GM18907 (cell line): ENCODE measurements at regions not wholly inside any gene's neighbourhood (a gene's known extent, or its start where the extent isn't known, plus 50 kb on each side); places are given as distances from the start of the nearest gene placed in this dataset.

ENCODE experiments used
- ATAC-seq: cut with Tn5 transposase; IDR thresholded peaks from one replicate; pipeline ENCODE4 v1.9.1; 2021; ENCODE audit warnings: mild to moderate bottlenecking, moderate library complexity; ENCODE audit not compliant: unreplicated experiment

DNA sequence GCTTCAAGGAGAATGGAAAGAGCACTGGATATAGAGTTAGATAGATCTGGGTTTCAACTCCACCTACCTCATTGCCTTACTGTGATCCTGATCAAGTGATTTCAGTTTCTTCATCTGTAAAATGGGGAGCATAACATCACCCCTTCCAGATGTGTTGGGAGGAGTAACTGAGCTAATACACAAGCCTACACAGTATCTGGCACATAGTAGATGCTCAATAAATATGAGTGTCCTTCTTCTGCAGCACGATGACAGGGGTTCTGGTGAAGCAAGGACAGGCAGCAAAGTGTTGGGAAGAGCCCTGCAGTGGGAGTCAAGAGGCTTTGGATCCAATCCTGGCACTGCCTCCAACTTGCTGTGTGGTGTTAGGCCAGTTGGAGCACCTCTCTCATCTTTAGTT lies 270.0 kb downstream of the UACA start:
- ATAC-seq: no peak

DNA sequence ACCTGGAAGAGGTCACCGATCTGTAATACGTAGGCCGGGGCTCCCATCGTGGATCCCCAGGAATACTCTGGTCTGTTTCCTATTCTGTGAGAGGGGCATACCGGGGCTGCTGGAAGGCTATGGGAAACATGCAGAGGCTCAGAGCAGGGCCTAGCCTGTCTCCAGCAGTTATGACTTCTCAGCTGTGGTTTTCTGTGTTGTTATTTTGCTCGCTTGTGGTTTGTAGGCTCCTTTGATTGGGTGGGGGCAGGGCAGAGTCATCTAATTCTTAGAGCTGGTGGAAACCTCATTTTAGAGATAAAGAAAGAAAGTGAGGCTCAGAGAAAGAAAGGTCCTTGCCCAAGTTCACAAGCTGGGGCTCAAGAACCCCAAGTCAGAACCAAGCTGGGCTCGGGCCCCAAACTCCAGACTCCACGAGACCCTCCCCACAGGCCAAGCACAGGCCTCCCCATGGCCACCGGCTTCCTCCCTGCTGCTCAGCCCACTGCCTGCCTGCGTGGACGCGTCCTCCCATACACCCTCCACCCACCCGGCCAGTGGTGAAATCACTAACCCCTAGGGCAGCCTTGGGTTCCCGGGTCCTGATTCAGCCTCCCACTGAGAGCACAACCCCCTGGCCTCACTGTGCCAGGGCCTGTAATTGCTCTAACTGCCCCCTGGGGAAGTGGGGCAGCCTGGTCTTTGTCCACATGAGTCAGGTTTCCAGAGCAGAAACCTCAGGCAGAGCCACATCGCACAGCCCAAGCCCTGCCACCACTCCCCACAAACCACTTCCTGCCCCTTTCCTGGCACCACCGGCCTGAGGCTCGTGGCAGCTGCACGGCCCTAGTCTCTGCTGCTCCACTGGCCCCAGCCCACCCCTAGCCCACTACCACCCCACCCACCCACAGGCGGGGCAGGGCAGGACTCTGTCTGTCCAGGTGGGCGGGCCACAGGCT lies 270.8 kb downstream of the UACA start:
- ATAC-seq: peak; percentile 58

DNA sequence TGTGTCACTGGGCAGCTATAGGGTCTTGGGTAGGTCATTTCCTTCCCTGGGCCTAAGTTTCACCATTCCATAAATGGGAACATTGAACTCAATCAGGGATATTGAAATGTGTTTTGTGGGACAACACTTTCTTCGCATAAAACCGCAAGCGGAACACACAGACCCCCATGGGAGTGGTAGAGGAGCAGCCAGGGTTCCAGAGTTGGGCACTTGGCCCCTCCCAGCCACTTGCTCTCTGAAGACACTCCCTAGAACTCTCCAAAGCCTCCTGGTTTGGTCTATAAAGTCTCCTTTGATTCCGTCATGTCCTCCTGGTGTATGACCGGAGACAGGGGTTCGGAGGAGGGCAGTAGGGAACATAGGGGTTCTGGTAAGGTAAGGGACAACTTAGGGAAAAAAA lies 271.7 kb downstream of the UACA start:
- ATAC-seq: no peak

DNA sequence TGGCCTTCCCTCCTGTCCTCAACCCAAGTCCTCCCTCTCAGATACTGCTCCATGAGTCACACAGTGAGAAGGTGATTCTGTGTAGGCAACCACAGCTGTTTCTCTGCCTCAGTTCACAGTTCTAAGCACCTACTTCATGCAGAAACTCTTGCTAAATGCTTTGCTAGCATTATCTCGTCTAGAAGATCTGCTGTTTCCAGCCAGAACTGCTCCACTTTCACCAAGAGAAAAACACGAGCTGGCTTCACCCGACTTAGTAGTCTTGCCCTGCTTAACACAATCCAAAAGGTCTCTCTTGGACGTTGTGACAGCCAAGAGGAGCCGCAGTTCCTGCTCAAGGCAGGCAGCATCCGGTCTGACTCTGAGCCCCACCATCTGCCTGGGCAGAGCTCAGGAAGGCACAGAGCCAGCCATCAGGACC lies 272.1 kb downstream of the UACA start:
- ATAC-seq: no peak

DNA sequence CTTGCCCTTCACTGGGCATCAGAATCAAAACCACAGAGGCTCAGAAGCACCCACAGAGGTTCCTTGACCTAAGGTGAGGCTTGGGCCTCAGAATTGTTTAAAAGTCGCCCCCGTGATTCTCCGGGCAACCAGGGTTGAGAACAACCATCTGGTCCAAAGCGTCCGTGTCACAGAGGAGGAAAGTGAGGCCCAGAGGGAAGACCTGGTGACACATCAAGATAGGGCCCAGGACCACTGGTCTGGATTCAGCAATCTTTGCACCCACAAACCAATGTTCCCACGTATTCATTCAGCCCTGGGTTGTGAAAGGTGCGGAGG lies 272.6 kb downstream of the UACA start:
- ATAC-seq: no peak

DNA sequence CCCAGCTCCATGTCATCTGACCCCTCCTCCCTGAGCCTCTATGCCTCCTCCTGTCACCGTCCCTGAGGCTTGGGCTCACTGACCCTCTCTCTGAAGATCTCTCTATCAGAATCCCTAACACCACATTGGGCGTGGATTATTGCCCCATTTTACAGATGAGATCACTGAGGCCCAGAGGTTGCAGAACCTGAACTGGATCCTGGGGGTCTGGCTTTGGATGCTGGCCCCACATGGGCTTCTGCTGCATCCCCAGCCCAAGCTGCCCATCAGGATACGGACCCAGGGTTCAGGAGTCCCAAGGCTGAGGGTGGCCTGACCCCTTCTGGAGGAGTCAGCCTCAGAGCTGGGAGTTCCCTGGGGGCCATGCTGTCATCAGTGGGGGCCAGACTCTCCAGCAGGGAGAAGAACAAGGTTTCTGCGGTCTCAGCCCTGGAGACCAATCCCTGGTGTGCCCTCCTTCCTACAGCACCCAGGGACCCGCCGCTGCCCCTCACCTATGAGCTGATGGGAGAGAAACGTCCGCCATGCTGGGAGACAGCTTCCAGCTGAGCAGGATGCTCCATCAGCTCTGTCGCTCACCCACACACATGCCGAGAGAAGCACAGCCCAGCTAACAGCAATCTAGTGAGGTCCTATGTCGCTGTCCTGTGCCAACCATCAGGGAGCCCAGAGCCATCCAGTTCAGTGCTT lies 273.1 kb downstream of the UACA start:
- ATAC-seq: no peak

DNA sequence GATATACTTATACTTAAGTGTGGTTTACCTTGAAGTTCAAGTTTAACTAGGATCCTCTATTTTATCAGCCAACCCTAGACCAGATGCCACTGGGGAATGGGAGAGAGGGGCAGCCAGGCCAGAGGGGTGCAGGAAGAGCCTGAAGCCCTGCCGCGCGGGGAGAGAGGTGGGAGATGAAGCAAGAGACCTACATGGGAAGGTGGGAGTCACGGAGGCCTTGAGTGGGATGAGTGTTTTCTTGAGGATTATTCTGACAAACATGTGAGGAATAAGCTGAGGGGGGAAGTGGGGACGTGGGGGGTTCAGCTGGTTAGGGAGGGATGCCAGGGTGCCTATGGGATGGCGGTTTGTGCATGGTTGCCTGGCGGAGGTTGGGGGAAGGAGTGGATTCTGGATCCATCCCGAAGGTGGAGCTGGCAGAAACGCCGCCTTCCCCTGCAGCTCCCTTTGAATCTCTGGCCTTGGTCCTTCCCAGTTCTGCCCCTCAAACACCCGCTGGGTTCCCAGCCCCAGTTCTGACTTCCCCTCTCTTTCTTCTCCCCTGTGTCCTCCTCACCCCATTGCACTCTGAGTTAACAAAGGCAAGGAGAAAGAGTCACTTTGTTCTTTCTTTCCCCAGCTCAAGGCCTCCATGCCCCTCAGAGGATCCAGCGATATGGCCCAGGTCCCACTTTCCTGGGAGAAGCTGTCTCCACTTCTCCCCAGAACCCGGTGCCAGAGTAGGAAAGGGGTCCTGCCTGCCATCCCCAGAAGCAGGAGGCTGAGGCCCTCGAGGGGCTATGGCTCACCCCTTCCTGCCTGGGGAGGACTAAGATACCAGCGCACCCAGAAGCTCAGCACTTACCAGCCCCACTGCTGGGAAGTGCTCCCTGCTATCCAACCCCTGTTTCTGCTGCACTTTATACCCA lies 274.2 kb downstream of the UACA start:
- ATAC-seq: no peak

DNA sequence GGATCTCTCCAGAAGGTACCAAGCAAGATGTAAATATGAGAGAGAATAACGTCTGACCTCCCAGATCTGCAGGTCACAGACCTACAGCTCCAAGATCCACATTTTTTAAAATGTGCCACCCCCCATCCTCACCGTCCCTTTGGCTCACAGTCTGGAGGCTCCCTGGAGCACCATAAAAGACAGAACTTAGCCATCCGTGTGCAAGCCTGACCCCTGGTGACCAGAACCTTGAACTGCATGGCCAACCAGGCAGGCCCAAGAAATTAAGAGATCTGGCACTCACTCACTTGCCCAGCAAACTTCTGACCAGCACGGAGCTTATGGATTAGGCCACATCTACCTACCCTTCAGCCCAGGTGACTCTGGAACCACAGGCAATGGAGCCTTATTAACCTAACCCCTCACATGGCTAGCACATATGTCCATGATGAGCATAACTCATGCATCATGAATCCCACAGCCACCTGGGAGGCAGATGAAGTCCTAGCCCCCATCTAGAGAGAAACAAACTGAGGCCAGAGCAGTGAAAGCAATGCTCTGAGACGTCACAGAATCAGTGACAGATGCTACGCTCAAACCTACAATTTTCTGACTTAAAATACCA lies 275.3 kb downstream of the UACA start:
- ATAC-seq: no peak

DNA sequence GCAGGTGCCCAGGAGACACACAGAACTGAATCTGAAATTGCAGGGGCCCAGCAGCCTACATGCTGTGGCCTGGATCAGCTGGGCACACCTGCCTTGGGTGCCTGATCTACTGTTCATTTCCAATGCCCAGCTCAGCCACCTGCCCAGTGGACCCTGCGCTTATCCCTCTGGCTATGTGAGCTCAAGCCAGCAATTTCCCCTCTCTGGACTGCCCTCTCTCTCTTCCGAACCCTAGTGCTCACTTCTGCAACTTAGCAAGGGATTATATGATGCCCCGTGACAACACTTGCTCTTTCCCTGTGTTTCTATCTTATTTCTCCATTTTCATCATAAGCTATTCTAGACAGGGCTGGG lies 276.0 kb downstream of the UACA start:
- peak; percentile 3 for ATAC-seq

DNA sequence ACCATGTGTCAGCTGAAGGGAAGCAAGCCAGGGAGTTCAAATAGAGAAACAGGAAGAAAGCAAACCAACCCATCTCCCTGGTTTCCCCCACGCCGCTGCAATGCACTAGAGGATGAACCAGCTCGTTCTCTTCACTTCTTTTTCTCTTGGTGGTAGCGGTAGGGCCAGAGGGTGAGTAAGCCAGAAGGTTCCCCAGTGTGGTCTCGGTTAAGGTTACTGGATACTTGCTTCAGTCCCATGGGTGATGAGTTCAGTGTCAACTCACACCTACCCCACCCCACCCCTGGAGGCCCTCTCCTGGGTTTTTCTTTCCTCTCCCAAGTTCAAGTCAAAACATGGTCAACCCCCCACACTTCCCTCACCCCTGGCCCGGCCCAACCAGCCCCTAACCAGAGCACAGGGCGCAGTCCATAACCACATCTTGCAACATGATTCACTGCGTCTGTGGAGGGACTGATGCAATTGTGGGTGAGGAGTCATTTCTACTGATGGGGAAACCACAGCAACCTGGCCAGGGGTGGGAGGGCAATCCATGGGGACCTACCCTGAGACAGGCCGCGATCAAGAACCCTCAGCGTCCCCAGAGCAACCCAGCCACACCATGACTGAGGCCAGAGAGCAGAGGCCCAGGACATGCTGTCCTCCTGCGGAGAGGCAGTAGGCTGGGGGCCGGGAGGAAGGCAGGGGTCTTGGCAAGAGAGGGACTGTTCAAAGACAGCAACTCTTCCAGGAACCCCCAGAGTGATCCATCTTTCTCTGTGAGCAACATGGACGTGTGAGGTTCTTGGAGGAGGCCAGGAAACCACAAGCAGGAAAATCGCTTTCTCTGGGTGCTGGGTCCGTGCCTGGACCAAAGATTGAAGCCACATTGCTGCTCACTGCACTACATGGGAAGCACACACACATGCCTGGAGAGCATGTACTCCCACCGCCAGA lies 276.6 kb downstream of the UACA start:
- peak; percentile 69 for ATAC-seq

DNA sequence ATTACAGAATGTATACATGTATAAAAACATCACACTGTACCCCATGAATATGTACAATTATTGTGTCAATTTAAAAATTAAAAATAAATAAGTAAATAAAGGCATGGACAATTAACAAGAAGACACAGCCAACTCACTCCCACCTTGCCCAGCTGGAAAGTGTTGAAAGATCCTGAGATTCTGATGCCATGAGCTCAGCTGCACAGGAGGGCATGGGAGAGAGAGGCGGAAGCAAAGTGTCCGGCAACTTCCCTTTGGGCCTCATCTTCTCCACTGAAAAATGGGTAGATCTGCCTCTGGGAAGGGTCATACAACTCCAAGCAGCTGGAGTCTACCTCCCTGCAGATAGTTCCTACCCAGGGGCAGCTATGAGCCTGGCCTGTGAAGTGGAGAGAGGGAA lies 277.3 kb downstream of the UACA start:
- no peak for ATAC-seq

DNA sequence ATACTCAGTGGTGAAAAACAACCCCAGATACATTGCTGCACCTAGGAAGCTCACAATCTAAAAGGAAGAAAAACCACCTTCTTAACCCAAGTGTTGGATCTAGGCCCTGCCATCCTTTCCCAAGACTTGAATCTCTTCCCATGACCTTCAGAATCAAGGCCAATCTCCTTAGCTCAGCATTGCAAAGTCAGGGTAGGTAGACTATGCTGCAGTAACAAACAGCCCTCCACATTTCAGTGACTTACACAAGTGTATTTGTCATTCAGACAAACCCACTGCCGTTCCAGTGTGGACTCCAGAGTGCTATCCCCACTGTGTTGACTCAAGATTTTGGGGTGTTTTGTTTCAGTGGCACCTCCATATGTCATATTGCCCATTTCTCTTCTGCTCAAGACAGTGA lies 278.4 kb downstream of the UACA start:
- ATAC-seq: no peak

DNA sequence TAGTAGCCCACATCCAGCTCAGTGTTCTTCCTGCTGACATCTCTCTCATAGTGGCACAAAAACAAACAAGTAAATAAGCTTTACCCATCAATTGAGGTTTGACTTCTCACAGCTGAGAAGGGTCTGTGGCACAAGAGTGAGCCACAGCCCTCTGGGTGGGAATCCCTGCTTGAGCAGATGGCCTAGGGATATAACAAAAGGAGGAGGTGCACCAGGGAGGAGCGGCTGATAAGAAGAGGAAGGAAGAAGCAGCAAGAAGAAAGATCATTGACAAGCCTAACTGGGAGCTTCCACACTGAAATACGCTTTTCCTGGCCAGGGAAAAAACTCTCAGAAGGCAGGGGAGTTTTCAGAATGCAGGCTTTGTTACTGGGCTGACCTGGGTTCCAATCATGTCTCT lies 279.8 kb downstream of the UACA start:
- ATAC-seq: no peak

DNA sequence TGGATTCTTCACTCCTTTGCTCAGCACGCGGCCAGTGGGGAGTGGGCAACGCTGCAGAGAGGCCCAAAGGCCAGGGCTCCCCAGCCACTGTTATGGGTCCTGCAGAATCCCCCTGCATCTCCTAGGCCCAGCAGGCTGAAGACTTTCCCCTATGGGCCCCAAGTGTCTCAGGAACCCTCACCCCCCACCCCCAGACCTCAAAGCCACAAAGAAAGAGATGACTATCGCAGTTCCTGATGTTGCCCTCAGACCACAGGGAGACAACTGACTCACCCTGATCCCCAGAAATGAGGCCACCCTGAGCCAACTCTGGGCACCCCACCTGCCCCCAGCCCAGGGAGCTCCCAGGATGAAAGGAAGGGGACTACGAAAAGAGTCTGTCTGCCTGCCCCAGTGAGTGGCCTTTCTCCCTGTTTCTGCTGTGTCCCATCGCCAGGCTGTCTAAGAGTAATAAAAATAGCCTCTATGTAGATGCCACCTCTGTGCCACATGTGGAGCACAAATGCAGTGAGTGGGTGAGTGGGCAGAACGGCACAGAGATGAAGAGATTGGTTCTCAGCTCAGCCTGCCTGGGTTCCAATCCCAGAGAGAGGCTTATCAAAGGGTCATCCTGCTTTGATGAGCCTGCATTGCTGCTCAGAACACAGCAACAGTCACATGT lies 283.0 kb downstream of the UACA start:
- ATAC-seq: peak; percentile 36

DNA sequence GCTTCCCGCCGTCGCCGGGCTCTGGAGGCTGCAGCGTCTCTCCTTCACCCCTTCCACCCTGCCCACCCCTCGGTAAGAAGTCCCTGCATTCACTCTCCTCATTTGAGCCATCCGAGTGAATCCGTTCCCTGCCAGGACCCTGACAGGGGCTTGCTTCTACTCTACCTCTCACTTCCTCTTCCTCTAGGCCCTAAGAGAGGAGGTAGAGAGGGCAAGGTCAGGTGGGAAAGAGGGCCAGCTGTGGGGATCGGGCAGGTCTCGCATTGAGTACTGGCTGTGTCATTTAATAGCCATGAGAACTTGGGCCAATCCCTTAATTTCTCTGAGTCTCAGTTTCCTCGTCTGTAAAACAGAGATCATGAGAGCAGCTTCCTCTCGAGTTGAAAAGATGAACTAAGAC lies 283.6 kb downstream of the UACA start:
- ATAC-seq: peak; percentile 45

DNA sequence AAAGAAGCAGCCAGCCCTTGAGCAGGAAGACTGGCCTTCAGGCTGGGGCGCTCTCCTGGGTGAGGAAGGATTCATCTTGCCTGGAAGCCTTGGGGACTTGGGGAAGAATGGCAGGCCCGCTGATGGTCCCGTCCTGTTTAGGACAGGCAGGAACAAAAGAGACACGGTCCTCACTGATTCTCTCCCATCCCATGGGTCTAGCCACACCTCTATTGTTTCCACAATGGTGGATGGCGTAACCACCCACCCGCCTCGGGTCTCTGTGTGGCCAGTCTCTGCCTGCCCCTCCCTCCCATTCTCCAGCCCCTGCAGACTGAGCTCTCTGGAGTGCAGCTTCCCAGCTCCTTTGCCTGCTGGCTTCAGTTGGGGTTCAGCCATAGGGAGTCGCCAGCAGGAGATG lies 284.3 kb downstream of the UACA start:
- no peak for ATAC-seq

DNA sequence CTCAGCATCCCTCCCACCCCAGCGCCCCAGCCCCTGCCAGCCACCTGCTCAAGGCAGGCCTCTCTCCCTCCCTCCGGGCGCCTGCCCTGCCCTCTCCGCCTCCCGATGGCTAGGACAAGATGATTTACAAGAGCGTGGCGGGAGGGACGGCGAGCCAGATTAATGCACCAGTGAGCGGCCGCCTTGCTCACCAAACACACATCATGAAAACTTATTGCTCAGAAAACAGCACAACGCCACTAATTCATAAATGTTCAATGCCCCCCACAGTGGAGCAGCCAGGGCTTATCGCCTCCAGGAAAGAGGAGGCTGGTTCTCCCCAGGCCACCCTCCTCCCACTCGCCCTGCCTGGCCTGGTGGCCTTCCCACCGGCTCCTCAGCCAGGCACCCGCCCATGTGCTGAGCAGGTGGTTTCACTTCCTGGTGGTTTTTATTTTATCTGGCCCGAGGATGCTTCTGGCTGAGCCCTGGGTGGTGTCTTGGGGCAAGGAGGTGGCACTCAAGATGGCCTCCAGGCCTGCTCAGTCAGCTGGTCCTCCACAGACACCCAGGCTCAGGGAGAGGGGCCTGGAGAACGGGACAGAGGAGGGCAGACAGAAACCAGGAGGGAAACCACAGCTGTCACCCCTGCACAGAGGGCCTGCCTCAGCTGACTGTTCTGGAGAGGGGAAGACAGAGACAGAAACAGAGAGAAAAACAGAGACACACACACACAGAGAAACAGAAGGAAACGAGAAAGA lies 284.9 kb downstream of the UACA start:
- ATAC-seq: peak; percentile 45

DNA sequence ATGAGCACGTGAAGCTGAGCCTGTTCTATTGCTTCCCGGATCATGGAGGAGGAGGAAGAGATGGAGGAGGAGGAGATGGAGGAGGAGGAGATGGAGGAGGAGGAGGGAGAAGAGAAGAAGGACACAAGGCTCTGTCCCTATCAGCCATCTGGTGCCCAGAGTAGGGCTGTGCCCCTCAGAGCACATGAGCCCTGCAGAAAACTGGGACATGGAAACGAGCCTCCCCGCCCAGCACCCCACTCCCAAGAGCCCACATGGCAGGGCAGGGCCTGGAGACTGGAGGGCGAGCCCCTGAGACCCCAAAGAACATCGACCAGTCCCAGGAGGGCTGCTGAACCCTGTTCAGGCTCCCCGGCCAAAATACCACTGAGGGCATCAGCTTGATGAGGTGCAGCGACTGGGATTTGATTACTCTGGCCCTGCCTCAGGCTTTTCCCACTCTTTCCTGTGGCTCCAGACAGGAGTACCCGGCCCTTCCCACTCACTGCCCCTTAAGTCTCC lies 285.6 kb downstream of the UACA start:
- no peak for ATAC-seq

DNA sequence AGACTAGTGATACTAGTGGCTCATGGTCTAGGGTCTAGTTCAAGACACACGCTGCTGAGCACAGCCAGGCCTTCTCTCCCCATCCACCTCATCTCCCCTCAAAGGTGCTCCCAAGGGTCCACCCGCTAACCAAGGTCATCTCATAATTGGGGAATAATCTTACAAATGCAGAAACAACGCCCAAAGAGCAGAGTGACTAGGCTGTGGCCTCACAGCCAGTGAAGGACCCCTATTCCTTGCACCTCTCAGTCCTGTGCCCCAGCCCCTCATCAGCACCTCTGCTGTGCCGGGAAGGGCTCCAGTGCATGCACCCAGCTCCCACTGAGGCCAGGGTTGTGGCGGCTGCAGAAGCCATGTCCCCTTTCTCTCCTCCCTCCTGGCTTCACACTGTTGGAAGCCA lies 286.9 kb downstream of the UACA start:
- ATAC-seq: no peak
